ENCODE measurements at regions not wholly inside any gene's neighbourhood (a gene's known extent, or its start where the extent isn't known, plus 50 kb on each side); places are given as distances from the start of the nearest gene placed in this dataset.

- peak; percentile 19 to 37 for DNase-seq (ENCODE audit: low read depth in 2 of 2)
Measured at GRCh38 chr7:114856625-114857024, 65.3 kb upstream of the MDFIC start.

DNA sequence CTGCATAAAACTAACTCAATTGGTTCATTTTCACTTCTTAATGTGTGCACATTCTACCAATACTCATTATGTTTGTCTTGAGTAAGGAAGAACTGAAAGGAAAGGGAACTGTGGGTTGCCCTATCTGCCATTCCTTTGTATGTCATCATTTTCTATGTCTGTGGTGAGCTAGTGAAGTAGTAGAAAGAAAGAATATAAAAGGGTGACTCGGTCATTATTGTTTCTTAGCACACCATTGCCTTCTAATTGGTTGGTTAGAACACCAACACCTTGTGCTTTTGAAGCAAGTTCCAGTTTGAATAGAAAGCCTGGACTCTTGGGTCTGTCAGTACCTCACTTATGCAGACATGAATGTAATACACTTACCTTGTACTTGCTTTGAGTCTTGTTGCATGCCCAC is 64.3 kb upstream of the MDFIC start:
- no peak for DNase-seq (ENCODE audit: low read depth in 2 of 2)

DNA sequence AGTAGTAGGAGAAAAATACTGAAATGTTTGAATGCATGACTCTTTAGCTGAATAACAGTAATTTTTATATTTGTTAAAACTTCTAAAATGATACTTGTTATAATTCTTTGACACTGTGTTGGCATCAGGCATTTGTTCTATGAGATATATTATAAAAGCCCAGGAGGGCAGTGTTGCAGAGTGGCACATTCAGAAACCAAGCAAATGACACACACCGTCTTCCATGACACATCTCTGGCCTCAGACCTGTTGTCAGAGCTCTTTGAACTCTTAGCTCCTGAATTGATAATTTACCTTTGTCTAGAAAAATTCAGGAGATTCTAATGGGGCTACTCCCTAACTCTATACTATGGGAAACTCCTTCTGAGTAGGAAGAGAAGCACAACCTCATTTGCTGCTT is 62.4 kb upstream of the MDFIC start:
- no peak for DNase-seq (ENCODE audit: low read depth in 2 of 2)

GRCh38 chr7:114860206-114860605 is 61.7 kb upstream of the MDFIC start:
- DNase-seq (ENCODE audit: low read depth in 2 of 2) = no peak

- DNase-seq (ENCODE audit: low read depth in 2 of 2) = peak in 1 of 2 donors; percentile 88
Measured at GRCh38 chr7:114862406-114862805, 59.5 kb upstream of the MDFIC start.

- peak; percentile 12 to 13 for DNase-seq (ENCODE audit: low read depth in 2 of 2)
Measured at GRCh38 chr7:114864278-114864677, 57.6 kb upstream of the MDFIC start.

DNA sequence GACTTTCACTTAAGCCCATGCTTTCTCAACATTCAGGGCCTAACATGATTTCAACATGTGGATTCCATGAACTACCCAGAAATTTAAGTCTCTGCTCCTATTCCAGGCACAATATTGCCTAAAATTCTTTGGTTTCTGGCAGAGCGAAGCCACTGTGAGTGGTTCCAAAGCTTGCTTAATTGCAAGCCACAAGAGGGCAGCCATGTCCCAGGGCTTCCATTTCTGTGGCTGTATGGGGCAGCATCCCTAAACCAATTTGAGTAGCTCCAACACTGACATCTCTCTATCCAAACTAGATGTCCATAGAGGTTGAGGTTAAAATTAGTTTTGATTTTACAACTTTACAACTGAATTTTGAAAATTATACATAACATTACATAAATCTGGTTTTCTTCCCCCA is 56.3 kb upstream of the MDFIC start:
- DNase-seq (ENCODE audit: low read depth in 2 of 2) = peak; percentile 74

All from lung microvascular endothelial cell (primary cell).